ENCODE measurements at regions not wholly inside any gene's neighbourhood (a gene's known extent, or its start where the extent isn't known, plus 50 kb on each side); places are given as distances from the start of the nearest gene placed in this dataset.

DNA sequence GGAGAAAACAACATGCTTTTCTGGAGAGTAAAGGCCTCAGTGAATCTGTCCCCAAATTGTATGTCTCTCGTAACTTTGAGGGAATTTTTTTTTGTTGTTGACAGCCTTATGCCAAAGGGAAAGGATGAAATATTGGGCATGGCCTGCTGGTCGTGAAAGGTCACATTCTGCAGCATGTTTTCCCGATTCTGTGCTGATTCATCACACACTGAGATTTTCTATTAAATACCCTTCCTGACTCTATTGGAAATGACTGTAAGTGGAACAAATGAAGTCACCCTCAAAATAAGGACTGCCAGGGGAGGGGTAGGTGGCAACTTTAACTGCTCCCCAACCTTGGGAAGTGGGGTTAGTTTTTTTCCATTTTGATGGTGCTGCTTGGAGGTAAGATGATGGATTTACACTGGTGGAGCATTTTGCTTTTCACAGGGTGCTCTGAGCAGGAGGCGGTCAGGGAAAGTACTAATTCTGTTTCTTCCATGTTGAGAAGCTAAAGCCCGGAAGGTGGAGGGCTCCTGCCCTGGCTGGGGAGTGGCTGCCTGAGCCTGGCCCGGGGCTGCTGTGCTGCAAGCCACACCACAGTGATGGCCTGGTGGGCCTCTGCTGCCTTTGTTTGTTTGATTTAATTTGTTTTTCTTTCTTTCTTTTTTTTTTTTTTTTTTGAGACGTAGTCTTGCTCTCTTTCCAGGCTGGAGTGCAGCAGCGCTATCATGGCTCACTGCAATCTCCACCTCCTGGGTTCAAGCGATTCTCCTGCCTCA is 116.8 kb upstream of the SPATA13 start:
- no peak for ATAC-seq (ENCODE audit: low FRiP score)
- DNase-seq (ENCODE audit: low spot score), result no peak
- TF ChIP-seq, protein P1, sequence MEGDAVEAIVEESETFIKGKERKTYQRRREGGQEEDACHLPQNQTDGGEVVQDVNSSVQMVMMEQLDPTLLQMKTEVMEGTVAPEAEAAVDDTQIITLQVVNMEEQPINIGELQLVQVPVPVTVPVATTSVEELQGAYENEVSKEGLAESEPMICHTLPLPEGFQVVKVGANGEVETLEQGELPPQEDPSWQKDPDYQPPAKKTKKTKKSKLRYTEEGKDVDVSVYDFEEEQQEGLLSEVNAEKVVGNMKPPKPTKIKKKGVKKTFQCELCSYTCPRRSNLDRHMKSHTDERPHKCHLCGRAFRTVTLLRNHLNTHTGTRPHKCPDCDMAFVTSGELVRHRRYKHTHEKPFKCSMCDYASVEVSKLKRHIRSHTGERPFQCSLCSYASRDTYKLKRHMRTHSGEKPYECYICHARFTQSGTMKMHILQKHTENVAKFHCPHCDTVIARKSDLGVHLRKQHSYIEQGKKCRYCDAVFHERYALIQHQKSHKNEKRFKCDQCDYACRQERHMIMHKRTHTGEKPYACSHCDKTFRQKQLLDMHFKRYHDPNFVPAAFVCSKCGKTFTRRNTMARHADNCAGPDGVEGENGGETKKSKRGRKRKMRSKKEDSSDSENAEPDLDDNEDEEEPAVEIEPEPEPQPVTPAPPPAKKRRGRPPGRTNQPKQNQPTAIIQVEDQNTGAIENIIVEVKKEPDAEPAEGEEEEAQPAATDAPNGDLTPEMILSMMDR (IDR thresholded peaks at IDR 0.05), result no peak

DNA sequence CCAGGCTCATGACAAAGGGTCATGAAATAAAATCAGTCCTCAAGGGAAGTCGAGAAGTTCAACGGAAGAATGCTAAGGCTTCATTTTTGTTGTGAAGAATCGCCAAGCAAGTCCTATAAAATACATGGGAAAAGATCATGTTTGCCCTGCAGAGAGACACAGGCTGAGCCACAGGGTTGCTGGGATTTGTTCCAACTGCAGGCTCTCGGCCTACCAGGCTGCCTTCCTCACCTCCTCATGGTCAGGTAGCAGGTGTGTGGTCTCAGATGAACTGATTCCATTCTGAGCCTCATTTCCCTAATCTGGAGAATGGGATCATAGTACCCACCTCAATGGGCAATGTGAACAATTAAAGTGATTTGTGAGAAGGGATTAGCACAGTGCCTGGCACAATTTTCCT is 114.9 kb upstream of the SPATA13 start:
- TF ChIP-seq, protein P1 (IDR thresholded peaks at IDR 0.05), result no peak
- DNase-seq (ENCODE audit: low spot score) (no peak), ATAC-seq (ENCODE audit: low FRiP score) (no peak)

DNA sequence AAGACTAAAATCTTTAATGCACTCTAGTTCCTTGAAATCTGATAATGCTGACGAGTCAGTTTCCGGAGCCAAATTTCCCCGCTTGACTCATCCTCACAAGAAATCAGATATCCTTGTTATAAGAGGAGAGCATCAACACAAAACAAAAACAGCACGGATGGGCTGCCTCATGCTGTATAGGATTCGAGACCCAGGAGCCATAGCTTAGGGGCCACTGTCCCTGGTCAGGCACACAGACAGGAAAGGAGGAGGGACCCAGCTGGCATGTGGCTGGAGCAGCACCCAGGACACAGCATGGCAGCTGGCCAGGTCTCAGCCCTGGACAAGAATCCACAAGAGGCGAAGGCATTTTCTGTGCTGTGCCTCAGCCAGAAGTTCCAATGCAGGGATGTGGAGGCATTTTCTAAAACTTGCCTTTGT is 110.2 kb upstream of the SPATA13 start:
- DNase-seq (ENCODE audit: low spot score) (peak; percentile 32), ATAC-seq (ENCODE audit: low FRiP score) (peak; percentile 54)
- TF ChIP-seq, protein P1 (IDR thresholded peaks at IDR 0.05), result no peak

DNA sequence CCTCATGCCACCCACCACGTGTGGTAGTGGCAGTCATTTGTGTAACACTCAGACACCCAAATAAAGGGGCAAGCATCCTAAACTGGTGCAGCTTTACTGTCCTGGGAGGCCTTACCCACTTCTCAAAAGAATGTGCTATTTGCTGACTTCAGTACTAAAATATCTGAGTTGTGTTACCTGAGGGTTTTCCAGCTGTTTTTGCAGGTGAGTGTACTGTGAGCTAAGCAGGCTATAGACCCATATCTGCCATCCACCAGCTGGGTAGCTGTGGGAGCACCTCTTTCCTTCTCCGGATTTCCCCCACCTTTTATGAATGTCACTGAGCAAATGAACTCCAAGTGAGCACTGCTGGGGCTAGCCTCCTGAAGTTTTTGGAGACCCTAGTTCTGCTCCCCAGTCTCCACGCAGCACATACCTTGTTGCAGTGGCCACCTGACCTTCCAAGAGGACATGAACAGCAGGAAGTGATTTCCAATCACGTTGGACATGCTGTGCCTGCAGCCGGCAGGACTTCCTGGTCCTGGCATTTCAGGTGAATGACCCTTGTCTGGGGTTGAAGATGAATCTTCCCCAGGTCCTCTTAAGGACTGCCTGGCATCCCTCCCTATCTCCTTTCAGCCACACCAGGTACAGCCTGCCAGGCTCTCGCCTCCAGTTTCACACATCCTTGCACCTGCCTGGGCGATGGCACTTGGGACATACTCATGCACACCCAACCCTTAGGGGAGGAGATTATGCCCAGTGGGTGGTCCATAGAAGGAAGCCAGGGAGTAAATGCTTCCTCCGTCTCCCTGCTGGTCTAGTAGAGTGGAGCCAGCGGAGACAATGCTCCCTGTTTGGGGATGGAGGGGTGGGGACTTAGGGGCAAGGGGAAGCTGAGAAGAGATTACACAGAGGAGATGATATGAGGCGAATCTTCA is 109.5 kb upstream of the SPATA13 start:
- no peak for DNase-seq (ENCODE audit: low spot score)
- ATAC-seq (ENCODE audit: low FRiP score), result no peak
- TF ChIP-seq, protein P1 (IDR thresholded peaks at IDR 0.05), result no peak

DNA sequence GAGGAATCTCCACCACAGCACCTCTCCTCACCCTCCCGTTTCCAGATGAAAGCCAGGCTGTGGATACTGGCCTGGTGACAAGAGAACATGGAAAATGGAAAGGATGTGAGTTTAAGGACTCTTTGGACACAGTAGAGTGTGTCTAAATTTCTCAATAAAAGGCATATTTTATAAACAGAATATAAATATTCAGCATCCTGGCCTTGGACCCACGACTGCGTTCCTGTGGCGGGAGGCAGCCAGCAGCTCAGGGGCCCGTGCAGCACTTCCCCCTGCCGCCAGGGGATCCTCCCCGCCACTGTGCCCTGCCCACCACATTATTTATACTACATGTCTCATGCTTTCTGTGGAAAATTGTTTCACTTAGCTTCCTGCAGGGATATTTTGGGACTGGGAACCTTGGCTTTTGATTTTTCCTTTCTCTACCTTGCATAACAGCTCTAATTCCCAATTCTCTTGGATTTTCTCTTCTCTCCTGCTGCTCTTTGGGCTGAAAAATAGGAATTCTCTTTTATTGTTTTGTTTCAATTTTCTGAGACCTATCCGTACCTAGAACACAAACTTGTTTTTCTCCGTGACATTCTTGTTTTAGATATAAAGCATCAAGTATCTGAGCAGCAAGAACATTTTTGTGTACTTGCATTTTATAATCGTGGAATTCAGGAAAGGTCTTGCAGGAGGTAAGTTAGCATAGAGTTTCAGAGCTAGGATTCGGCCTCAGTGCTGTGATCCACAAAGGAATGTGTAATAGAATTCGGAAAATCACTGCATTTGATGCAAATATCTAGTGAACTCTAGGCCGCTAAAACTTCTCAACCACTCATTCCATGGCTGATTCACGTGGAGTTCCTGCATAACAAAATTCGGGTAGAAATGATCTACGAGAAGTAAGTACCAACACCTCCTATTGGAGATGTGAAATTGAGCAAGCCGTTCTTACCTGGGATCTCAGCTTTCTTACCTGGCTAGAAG is 107.7 kb upstream of the SPATA13 start:
- ATAC-seq (ENCODE audit: low FRiP score) (no peak), DNase-seq (ENCODE audit: low spot score) (no peak)
- TF ChIP-seq, protein P1 (IDR thresholded peaks at IDR 0.05), result no peak

DNA sequence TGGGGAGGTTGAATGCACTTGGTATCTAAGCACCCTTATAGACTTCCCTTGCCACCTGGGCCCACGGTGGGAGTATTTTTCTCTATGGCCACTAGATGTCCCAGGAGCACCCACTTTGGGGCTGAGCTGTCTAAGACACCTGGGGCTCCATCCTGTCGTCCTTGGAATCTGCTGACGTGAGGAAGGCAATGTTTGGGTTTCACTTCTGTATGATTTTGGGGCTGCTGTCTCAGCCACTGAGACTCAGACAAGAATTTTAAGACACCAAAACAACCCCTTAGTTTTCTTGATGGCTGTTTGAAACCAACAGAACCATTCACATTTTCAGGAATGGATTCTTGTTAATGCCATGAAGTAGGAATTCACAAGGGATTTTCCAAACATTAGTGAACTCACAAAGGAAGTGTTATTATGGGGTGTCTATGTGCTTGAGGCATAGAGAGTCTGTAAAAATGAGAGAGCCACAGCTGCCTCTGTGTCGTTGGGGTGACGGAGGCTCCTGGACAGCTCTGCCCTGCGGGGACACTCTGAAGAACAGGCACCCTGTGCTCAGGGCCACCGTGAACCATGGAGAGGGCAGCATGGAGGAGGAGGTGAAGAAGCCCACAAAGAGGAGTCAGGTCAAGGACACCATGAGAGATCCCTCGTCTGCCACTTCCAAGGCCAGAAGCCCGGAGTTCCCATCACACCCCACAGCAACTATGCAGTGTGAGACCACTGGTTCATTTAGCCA is 106.8 kb upstream of the SPATA13 start:
- DNase-seq (ENCODE audit: low spot score), result no peak
- ATAC-seq (ENCODE audit: low FRiP score), result peak; percentile 67
- TF ChIP-seq, protein P1 (IDR thresholded peaks at IDR 0.05), result no peak

All from omental fat pad (tissue), 3 donors.